ENCODE measurements at regions not wholly inside any gene's neighbourhood (a gene's known extent, or its start where the extent isn't known, plus 50 kb on each side); places are given as distances from the start of the nearest gene placed in this dataset.

GRCh38 chr13:74320282-74320681 lies 186.1 kb upstream of the KLF12 start:
- no peak for DNase-seq (ENCODE audit: low read depth)
- no peak overlapping the region for H3K4me3 ChIP-seq (ENCODE audit: low read depth, low read length)
- TF ChIP-seq, protein P1, sequence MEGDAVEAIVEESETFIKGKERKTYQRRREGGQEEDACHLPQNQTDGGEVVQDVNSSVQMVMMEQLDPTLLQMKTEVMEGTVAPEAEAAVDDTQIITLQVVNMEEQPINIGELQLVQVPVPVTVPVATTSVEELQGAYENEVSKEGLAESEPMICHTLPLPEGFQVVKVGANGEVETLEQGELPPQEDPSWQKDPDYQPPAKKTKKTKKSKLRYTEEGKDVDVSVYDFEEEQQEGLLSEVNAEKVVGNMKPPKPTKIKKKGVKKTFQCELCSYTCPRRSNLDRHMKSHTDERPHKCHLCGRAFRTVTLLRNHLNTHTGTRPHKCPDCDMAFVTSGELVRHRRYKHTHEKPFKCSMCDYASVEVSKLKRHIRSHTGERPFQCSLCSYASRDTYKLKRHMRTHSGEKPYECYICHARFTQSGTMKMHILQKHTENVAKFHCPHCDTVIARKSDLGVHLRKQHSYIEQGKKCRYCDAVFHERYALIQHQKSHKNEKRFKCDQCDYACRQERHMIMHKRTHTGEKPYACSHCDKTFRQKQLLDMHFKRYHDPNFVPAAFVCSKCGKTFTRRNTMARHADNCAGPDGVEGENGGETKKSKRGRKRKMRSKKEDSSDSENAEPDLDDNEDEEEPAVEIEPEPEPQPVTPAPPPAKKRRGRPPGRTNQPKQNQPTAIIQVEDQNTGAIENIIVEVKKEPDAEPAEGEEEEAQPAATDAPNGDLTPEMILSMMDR (IDR thresholded peaks at IDR 0.05; ENCODE audit: insufficient read depth, low read depth, low read length, missing control alignments) = no peak

DNA sequence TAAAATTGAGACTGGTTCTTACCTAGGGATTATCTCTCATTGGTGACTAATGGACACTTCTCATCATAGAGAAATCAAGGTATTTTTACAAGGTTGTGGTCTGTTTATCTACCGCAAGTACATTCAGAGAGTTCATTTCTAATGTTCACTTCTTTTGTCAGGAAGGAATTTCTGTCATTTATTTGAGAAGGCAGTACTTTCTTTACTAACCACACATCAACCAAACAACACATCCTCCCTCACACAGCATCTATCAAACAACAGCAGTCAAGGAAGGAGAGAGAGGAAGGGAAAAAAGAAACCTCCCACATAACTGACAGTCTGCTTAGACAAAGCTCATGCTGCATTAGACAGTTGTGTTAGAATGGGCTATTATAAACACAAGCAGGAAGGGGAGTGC lies 182.3 kb upstream of the KLF12 start:
- DNase-seq (ENCODE audit: low read depth) = no peak
- TF ChIP-seq, protein P1 (IDR thresholded peaks at IDR 0.05; ENCODE audit: insufficient read depth, low read depth, low read length, missing control alignments) = no peak
- H3K4me3 ChIP-seq (ENCODE audit: low read depth, low read length) = no peak overlapping the region

DNA sequence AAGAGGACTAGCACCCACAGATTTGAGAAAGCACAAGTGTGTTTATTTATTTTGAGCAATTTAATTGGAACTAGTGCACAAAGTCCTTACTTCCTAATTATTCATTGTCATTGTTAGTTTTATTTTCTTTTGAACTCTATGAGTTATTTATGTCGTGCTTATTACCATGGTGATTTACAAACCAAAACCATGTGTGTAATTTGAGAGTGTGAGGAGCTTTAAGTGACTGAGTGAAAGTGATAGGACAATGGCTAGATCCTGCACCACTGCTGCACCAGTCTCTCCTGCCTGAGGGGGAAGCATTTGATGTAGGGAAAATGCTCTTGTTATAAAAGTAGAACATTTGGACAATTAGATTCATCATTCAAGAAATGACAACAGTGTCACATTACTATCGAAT lies 172.3 kb upstream of the KLF12 start:
- no peak for DNase-seq (ENCODE audit: low read depth)
- no peak overlapping the region for H3K4me3 ChIP-seq (ENCODE audit: low read depth, low read length)
- TF ChIP-seq, protein P1 (IDR thresholded peaks at IDR 0.05; ENCODE audit: insufficient read depth, low read depth, low read length, missing control alignments) = no peak

DNA sequence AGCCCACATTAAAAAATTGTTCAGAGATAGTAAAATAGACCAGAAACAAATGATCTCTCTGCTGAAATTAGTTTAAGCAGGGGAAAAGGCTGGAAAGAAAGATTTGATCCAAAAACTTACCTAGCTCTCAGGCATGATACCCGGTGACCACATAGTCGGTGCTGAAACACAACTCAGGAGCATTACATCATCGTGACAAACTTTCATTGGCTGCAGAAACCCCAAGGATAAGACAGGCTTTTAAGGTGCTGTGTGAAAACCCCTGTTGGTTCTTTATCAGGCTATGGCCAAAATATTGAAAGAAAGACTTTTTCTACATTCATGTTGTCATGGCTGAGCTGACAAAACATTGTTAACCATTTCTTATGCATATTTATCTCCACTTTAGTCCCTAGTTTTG lies 171.7 kb upstream of the KLF12 start:
- H3K4me3 ChIP-seq (ENCODE audit: low read depth, low read length) = no peak overlapping the region
- TF ChIP-seq, protein P1 (IDR thresholded peaks at IDR 0.05; ENCODE audit: insufficient read depth, low read depth, low read length, missing control alignments) = no peak
- no peak for DNase-seq (ENCODE audit: low read depth)

GRCh38 chr13:74301258-74301935 lies 167.2 kb upstream of the KLF12 start:
- H3K4me3 ChIP-seq (ENCODE audit: low read depth, low read length) = no peak overlapping the region
- TF ChIP-seq, protein P1 (IDR thresholded peaks at IDR 0.05; ENCODE audit: insufficient read depth, low read depth, low read length, missing control alignments) = no peak
- no peak for DNase-seq (ENCODE audit: low read depth)

- DNase-seq (ENCODE audit: low read depth) = no peak
- TF ChIP-seq, protein P1 (IDR thresholded peaks at IDR 0.05; ENCODE audit: insufficient read depth, low read depth, low read length, missing control alignments) = no peak
- no peak overlapping the region for H3K4me3 ChIP-seq (ENCODE audit: low read depth, low read length)
These were observed 166.0 kb upstream of the KLF12 start for GRCh38 chr13:74300162-74300561.

GRCh38 chr13:74299721-74300120 lies 165.5 kb upstream of the KLF12 start:
- H3K4me3 ChIP-seq (ENCODE audit: low read depth, low read length) = no peak overlapping the region
- DNase-seq (ENCODE audit: low read depth) = no peak
- TF ChIP-seq, protein P1 (IDR thresholded peaks at IDR 0.05; ENCODE audit: insufficient read depth, low read depth, low read length, missing control alignments) = no peak
